Ishikawa (cell line): ENCODE measurements at regions not wholly inside any gene's neighbourhood (a gene's known extent, or its start where the extent isn't known, plus 50 kb on each side); places are given as distances from the start of the nearest gene placed in this dataset.

Source experiments
- CREB1 ChIP-seq: IDR thresholded peaks from 2 replicates; pipeline ENCODE4 v1.6.1; 2012; ENCODE audit warnings: low read depth
- EP300 ChIP-seq: IDR thresholded peaks from 2 replicates; pipeline ENCODE4 v1.6.1; 2012; ENCODE audit warnings: borderline replicate concordance
- MAX ChIP-seq: IDR thresholded peaks from 2 replicates; pipeline ENCODE4 v1.6.1; 2012
- NFIC ChIP-seq: IDR thresholded peaks from 2 replicates; pipeline ENCODE4 v1.6.1; 2012
- REST ChIP-seq: IDR thresholded peaks from 2 replicates; pipeline ENCODE4 v1.6.1; 2012; ENCODE audit warnings: low read depth, mild to moderate bottlenecking
- TAF1 ChIP-seq: IDR thresholded peaks from 2 replicates; pipeline ENCODE4 v1.6.1; 2012; ENCODE audit warnings: low read depth, mild to moderate bottlenecking
- TEAD4 ChIP-seq: IDR thresholded peaks from 2 replicates; pipeline ENCODE4 v1.6.1; 2012
- YY1 ChIP-seq: IDR thresholded peaks from 2 replicates; pipeline ENCODE4 v1.6.1; 2012; ENCODE audit warnings: low read depth

GRCh38 chr2:95670686-95671085 lies 78.9 kb downstream of the TRIM43 start:
- no peak for TF ChIP-seq TAF1
- no peak for TF ChIP-seq CREB1
- no peak for TF ChIP-seq EP300
- no peak for TF ChIP-seq TEAD4
- no peak for TF ChIP-seq REST
- no peak for TF ChIP-seq MAX
- no peak for TF ChIP-seq YY1
- no peak for TF ChIP-seq NFIC
